H9 (cell line): ENCODE measurements at regions not wholly inside any gene's neighbourhood (a gene's known extent, or its start where the extent isn't known, plus 50 kb on each side); places are given as distances from the start of the nearest gene placed in this dataset.

Experiments used
- DNase-seq: peaks from one replicate; pipeline ENCODE4 v3.0.0-alpha.2; 2017
- H2AFZ ChIP-seq: one replicate; pipeline ENCODE4 v1.6.1; 2013; ENCODE audit warnings: mild to moderate bottlenecking, low read length, control low read depth, moderate library complexity
- H2AK5ac ChIP-seq: 2 replicates; pipeline ENCODE4 v1.6.1; 2013; ENCODE audit warnings: low read length, control low read depth, mixed read lengths; ENCODE audit not compliant: insufficient read length
- H2BK120ac ChIP-seq: one replicate; pipeline ENCODE4 v1.6.1; 2013; ENCODE audit warnings: low read depth, mild to moderate bottlenecking, low read length, control low read depth, inconsistent platforms; ENCODE audit not compliant: poor library complexity, severe bottlenecking
- H2BK12ac ChIP-seq: 2 replicates; pipeline ENCODE4 v1.6.1; 2013; ENCODE audit warnings: low read length, control low read depth, mixed read lengths, low read depth; ENCODE audit not compliant: insufficient read length
- H2BK15ac ChIP-seq: 2 replicates; pipeline ENCODE4 v1.6.1; 2013; ENCODE audit warnings: low read depth, low read length, control low read depth
- H2BK20ac ChIP-seq: one replicate; pipeline ENCODE4 v1.6.1; 2013; ENCODE audit warnings: low read depth, mild to moderate bottlenecking, low read length, control low read depth, inconsistent platforms; ENCODE audit not compliant: poor library complexity, severe bottlenecking
- H2BK5ac ChIP-seq: 2 replicates; pipeline ENCODE4 v1.6.1; 2013; ENCODE audit warnings: low read length, control low read depth, mixed read lengths; ENCODE audit not compliant: insufficient read length
- H3K14ac ChIP-seq: 2 replicates; pipeline ENCODE4 v1.6.1; 2013; ENCODE audit warnings: low read length, control low read depth; ENCODE audit not compliant: insufficient read depth
- H3K18ac ChIP-seq: 2 replicates; pipeline ENCODE4 v1.6.1; 2013; ENCODE audit warnings: low read depth, mild to moderate bottlenecking, mixed read lengths, low read length, control low read depth; ENCODE audit not compliant: insufficient read length
- H3K23ac ChIP-seq: 2 replicates; pipeline ENCODE4 v1.6.1; 2013; ENCODE audit warnings: low read length, control low read depth, mixed read lengths, low read depth; ENCODE audit not compliant: insufficient read length
- H3K23me2 ChIP-seq: 2 replicates; pipeline ENCODE4 v1.6.1; 2013; ENCODE audit warnings: low read depth, mild to moderate bottlenecking, mixed read lengths, low read length, control low read depth; ENCODE audit not compliant: insufficient read length, poor library complexity, severe bottlenecking
- H3K27ac ChIP-seq: 2 replicates; pipeline ENCODE4 v1.5.1; 2013; ENCODE audit warnings: low read length, control low read depth, mixed read lengths, low read depth; ENCODE audit not compliant: insufficient read length
- H3K27me3 ChIP-seq: 2 replicates; pipeline ENCODE4 v1.6.1; 2013; ENCODE audit warnings: low read length, control low read depth, inconsistent platforms; ENCODE audit not compliant: insufficient read depth
- H3K4ac ChIP-seq: 2 replicates; pipeline ENCODE4 v1.6.1; 2013; ENCODE audit warnings: low read depth, mild to moderate bottlenecking, control low read depth, inconsistent platforms, low read length, moderate library complexity
- H3K4me1 ChIP-seq: 2 replicates; pipeline ENCODE4 v1.6.1; 2013; ENCODE audit warnings: low read length, control low read depth, inconsistent platforms; ENCODE audit not compliant: insufficient read depth
- H3K4me2 ChIP-seq: 2 replicates; pipeline ENCODE4 v1.6.1; 2013; ENCODE audit warnings: low read length, control low read depth, mixed read lengths; ENCODE audit not compliant: insufficient read length, insufficient read depth
- H3K56ac ChIP-seq: 2 replicates; pipeline ENCODE4 v1.6.1; 2013; ENCODE audit warnings: low read depth, mild to moderate bottlenecking, mixed read lengths, low read length, control low read depth; ENCODE audit not compliant: insufficient read length
- H3K79me1 ChIP-seq: 2 replicates; pipeline ENCODE4 v1.6.1; 2013; ENCODE audit warnings: low read depth, mild to moderate bottlenecking, moderate library complexity, low read length, control low read depth, inconsistent platforms; ENCODE audit not compliant: insufficient read depth, poor library complexity, severe bottlenecking
- H3K79me2 ChIP-seq: 2 replicates; pipeline ENCODE4 v1.6.1; 2013; ENCODE audit warnings: low read length, control low read depth, inconsistent platforms; ENCODE audit not compliant: insufficient read depth
- H3K9ac ChIP-seq: 2 replicates; pipeline ENCODE4 v1.6.1; 2013; ENCODE audit warnings: low read length, control low read depth, mixed read lengths; ENCODE audit not compliant: insufficient read length; ENCODE audit errors: extremely low read depth
- H3K9me3 ChIP-seq: one replicate; pipeline ENCODE4 v1.6.1; 2013; ENCODE audit warnings: low read depth, low read length, inconsistent platforms; ENCODE audit not compliant: control insufficient read depth
- H3T11ph ChIP-seq: one replicate; pipeline ENCODE4 v1.6.1; 2013; ENCODE audit warnings: mild to moderate bottlenecking, low read length, control low read depth, inconsistent platforms
- H4K20me1 ChIP-seq: one replicate; pipeline ENCODE4 v1.6.1; 2013; ENCODE audit not compliant: control insufficient read depth, insufficient read length, insufficient read depth
- H4K5ac ChIP-seq: 2 replicates; pipeline ENCODE4 v1.6.1; 2013; ENCODE audit warnings: low read depth, mild to moderate bottlenecking, mixed read lengths, low read length, control low read depth; ENCODE audit not compliant: insufficient read length
- H4K8ac ChIP-seq: replicated peaks from 2 replicates; pipeline ENCODE4 v1.6.1; 2013; ENCODE audit warnings: low read length, control low read depth, mixed read lengths, low read depth; ENCODE audit not compliant: insufficient read length
- H4K91ac ChIP-seq: 2 replicates; pipeline ENCODE4 v1.6.1; 2013; ENCODE audit warnings: low read depth, mild to moderate bottlenecking, moderate library complexity, mixed read lengths, low read length, control low read depth; ENCODE audit not compliant: insufficient read length
- H3K27ac Mint-ChIP-seq, 3 experiments: 2 replicates in 2 of 3; 3 replicates in 1 of 3; pipeline ENCODE4 v1.8.0; 2020 to 2021; ENCODE audit warnings: mixed read lengths in 3 of 3, mild to moderate bottlenecking in 1 of 3, moderate library complexity in 1 of 3
- H3K27me3 Mint-ChIP-seq: 2 replicates; pipeline ENCODE4 v1.8.0; 2021; ENCODE audit warnings: low read depth, mild to moderate bottlenecking, moderate library complexity, mixed read lengths
- H3K36me3 Mint-ChIP-seq, 3 experiments: 2 replicates in 2 of 3; 3 replicates in 1 of 3; pipeline ENCODE4 v1.8.0; 2020 to 2021; ENCODE audit warnings: low read depth in 3 of 3, mixed read lengths in 3 of 3; ENCODE audit not compliant: insufficient read depth in 1 of 3
- H3K4me1 Mint-ChIP-seq, 2 experiments: 2 replicates each; pipeline ENCODE4 v1.8.0; 2020; ENCODE audit warnings: mixed read lengths in 2 of 2
- H3K4me3 Mint-ChIP-seq, 2 experiments: 2 replicates in 1 of 2; 3 replicates in 1 of 2; pipeline ENCODE4 v1.8.0; 2020 to 2021; ENCODE audit warnings: mild to moderate bottlenecking in 2 of 2, mixed read lengths in 2 of 2, moderate library complexity in 1 of 2
- H3K9me3 Mint-ChIP-seq, 2 experiments: 2 replicates in 1 of 2; 3 replicates in 1 of 2; pipeline ENCODE4 v1.8.0; 2020; ENCODE audit warnings: mild to moderate bottlenecking in 2 of 2, mixed read lengths in 2 of 2, moderate library complexity in 1 of 2
- WGBS: extraction: QIAGEN DNeasy Blood & Tissue Kit; methylation state at CpG from one replicate; pipeline ENCODE4 v1.1.7; 2013; ENCODE audit warnings: missing lambda C conversion rate, low lambda C conversion rate, mixed read lengths; ENCODE audit not compliant: insufficient read length; ENCODE audit errors: extremely low coverage; 5-methylcytosine and 5-hydroxymethylcytosine counted together
- TF ChIP-seq, protein P1 (sequence below): fragments of 200-600 bp; sonication (generic); conservative IDR thresholded peaks from 3 replicates; pipeline ENCODE4 v1.8.0; 2021; ENCODE audit warnings: antibody characterized with exemption, mild to moderate bottlenecking

DNA sequence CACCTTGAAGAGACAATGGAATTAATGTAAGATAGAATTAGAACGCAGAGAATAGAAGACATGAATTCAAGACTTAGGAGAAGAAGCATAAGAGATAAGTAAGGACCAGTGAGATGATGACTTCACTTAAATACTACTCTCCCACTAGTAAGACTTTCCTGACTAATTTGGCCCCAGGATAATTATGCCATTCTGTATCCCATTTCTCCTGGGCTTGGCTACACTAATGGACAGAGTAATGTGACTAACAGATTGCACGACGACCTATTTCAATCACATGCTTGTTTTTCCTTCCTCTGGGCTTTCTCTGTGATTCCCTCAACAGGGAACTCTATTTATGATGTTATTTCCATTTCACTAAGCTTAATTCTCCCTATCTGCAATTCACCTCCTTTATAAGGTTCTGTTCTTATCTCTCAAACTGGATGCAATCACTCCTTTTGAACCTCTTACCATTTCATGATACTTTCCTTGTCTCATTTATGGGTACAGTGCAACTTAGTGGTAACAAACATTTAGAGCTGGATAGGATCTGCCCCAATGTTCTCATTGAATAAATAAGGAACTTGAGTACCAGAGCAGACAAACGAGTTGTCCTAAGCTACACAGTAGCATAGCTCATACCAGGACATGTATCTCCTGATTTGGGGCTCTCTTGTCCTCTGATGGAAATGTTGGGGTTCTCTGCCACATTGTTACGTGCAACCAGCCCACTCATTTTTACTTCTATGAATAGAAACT is 102.7 kb downstream of the BTG1 start:
- Histone ChIP-seq H3K9ac (no peak overlapping the region), H2AK5ac (no peak overlapping the region), H2BK120ac (no peak overlapping the region), H2BK12ac (no peak overlapping the region), H3K9me3 (no peaks in the 10 kb centered on the region), H2BK20ac (no peak overlapping the region), H4K91ac (no peak overlapping the region), H3T11ph (no peak overlapping the region), H3K27ac (no peak overlapping the region), H3K4me1 (peaks cover 6% of the 10 kb centered on the region; the same call in 1 of the 2 replicates), H2BK15ac (no peak overlapping the region), H3K79me2 (no peaks in the 10 kb centered on the region), H3K4me2 (no peak overlapping the region), H3K18ac (no peak overlapping the region), H3K14ac (no peak overlapping the region), H3K23ac (no peak overlapping the region), H3K79me1 (no peaks in the 10 kb centered on the region), H4K20me1 (no peaks in the 10 kb centered on the region), H3K4ac (no peak overlapping the region), H3K56ac (no peak overlapping the region), H4K5ac (no peak overlapping the region), H2BK5ac (no peak overlapping the region), H3K27me3 (no peaks in the 10 kb centered on the region), H2AFZ (no peak overlapping the region), H4K8ac (no peak overlapping the region), H3K23me2 (no peaks in the 10 kb centered on the region)
- Mint-ChIP-seq H3K4me3 (no peak overlapping the region), H3K4me1 (peaks cover 26 to 32% of the 10 kb centered on the region in 2 experiments), H3K27me3 (no peaks in the 10 kb centered on the region), H3K27ac (no peak overlapping the region), H3K9me3 (no peaks in the 10 kb centered on the region), H3K36me3 (no peaks in the 10 kb centered on the region)
- no peak for DNase-seq
- no CpG with 5 or more reads among the region's 5 CpGs for WGBS
- TF ChIP-seq, protein P1, sequence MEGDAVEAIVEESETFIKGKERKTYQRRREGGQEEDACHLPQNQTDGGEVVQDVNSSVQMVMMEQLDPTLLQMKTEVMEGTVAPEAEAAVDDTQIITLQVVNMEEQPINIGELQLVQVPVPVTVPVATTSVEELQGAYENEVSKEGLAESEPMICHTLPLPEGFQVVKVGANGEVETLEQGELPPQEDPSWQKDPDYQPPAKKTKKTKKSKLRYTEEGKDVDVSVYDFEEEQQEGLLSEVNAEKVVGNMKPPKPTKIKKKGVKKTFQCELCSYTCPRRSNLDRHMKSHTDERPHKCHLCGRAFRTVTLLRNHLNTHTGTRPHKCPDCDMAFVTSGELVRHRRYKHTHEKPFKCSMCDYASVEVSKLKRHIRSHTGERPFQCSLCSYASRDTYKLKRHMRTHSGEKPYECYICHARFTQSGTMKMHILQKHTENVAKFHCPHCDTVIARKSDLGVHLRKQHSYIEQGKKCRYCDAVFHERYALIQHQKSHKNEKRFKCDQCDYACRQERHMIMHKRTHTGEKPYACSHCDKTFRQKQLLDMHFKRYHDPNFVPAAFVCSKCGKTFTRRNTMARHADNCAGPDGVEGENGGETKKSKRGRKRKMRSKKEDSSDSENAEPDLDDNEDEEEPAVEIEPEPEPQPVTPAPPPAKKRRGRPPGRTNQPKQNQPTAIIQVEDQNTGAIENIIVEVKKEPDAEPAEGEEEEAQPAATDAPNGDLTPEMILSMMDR: no peak
